ENCODE measurements at regions not wholly inside any gene's neighbourhood (a gene's known extent, or its start where the extent isn't known, plus 50 kb on each side); places are given as distances from the start of the nearest gene placed in this dataset.
"Not testable (repeated sequence)": the region's sequence is repeated elsewhere in the genome, so short reads cannot be mapped to it uniquely, and the experiment has no call there.

GRCh38 chr11:129700701-129701100 is 114.9 kb upstream of the TMEM45B start:
- DNase-seq, result no peak

- DNase-seq, result no peak
Observed at GRCh38 chr11:129701706-129702105, 113.9 kb upstream of the TMEM45B start.

- DNase-seq, result no peak
Observed at GRCh38 chr11:129702410-129703398, 112.9 kb upstream of the TMEM45B start.

GRCh38 chr11:129703846-129704245 is 111.8 kb upstream of the TMEM45B start:
- no peak for DNase-seq

GRCh38 chr11:129704831-129705230 is 110.8 kb upstream of the TMEM45B start:
- DNase-seq, result no peak

- DNase-seq, result no peak
Observed at GRCh38 chr11:129705341-129705740, 110.3 kb upstream of the TMEM45B start.

GRCh38 chr11:129705933-129706332 is 109.7 kb upstream of the TMEM45B start:
- no peak for DNase-seq

GRCh38 chr11:129709801-129710398 is 105.7 kb upstream of the TMEM45B start:
- no peak for DNase-seq

- DNase-seq, result no peak
Observed at GRCh38 chr11:129710423-129710822, 105.2 kb upstream of the TMEM45B start.

- no peak for DNase-seq
Observed at GRCh38 chr11:129711760-129712159, 103.9 kb upstream of the TMEM45B start.

- not testable (repeated sequence) for DNase-seq
Observed at GRCh38 chr11:129712486-129713240, 103.0 kb upstream of the TMEM45B start.

- no peak for DNase-seq
Observed at GRCh38 chr11:129719037-129719436, 96.6 kb upstream of the TMEM45B start.

GRCh38 chr11:129720156-129720555 is 95.5 kb upstream of the TMEM45B start:
- no peak for DNase-seq

- DNase-seq, result no peak
Observed at GRCh38 chr11:129720994-129721393, 94.7 kb upstream of the TMEM45B start.

GRCh38 chr11:129721685-129722084 is 94.0 kb upstream of the TMEM45B start:
- DNase-seq, result no peak

- DNase-seq, result peak; percentile 6
Observed at GRCh38 chr11:129722529-129722928, 93.1 kb upstream of the TMEM45B start.

GRCh38 chr11:129723146-129723760 is 92.4 kb upstream of the TMEM45B start:
- DNase-seq, result no peak

- no peak for DNase-seq
Observed at GRCh38 chr11:129723761-129724162, 91.9 kb upstream of the TMEM45B start.

- no peak for DNase-seq
Observed at GRCh38 chr11:129724866-129725265, 90.8 kb upstream of the TMEM45B start.

GRCh38 chr11:129726179-129726578 is 89.5 kb upstream of the TMEM45B start:
- no peak for DNase-seq

GRCh38 chr11:129728581-129728980 is 87.1 kb upstream of the TMEM45B start:
- no peak for DNase-seq

- DNase-seq, result no peak
Observed at GRCh38 chr11:129729216-129729615, 86.4 kb upstream of the TMEM45B start.

- DNase-seq, result no peak
Observed at GRCh38 chr11:129729823-129730222, 85.8 kb upstream of the TMEM45B start.

Measured in CD4-positive, alpha-beta T cell treated with Interleukin-17A for 4 hours (primary cell).